Uterus (tissue), 2 donors: ENCODE measurements at regions not wholly inside any gene's neighbourhood (a gene's known extent, or its start where the extent isn't known, plus 50 kb on each side); places are given as distances from the start of the nearest gene placed in this dataset.

Experiments used
- POLR2A ChIP-seq, 2 donors: fragments of 450-650 bp; IDR thresholded peaks; one replicate each; pipeline ENCODE4 v1.6.1; 2016; ENCODE audit warnings: antibody characterized with exemption in 2 of 2, mild to moderate bottlenecking in 1 of 2, moderate library complexity in 1 of 2
- TF ChIP-seq, protein P1 (sequence below), 4 experiments: fragments of 200-600 bp in 2 of 4; fragments of 450-650 bp in 2 of 4; sonication (generic) in 2 of 4; IDR thresholded peaks; one replicate each; pipeline ENCODE4 v1.5.1; 2016 to 2019; ENCODE audit warnings: antibody characterized with exemption in 4 of 4, mild to moderate bottlenecking in 2 of 4, moderate library complexity in 1 of 4

GRCh38 chr15:92820236-92821021 is 79.7 kb upstream of the CHD2 start:
- TF ChIP-seq, protein P1, sequence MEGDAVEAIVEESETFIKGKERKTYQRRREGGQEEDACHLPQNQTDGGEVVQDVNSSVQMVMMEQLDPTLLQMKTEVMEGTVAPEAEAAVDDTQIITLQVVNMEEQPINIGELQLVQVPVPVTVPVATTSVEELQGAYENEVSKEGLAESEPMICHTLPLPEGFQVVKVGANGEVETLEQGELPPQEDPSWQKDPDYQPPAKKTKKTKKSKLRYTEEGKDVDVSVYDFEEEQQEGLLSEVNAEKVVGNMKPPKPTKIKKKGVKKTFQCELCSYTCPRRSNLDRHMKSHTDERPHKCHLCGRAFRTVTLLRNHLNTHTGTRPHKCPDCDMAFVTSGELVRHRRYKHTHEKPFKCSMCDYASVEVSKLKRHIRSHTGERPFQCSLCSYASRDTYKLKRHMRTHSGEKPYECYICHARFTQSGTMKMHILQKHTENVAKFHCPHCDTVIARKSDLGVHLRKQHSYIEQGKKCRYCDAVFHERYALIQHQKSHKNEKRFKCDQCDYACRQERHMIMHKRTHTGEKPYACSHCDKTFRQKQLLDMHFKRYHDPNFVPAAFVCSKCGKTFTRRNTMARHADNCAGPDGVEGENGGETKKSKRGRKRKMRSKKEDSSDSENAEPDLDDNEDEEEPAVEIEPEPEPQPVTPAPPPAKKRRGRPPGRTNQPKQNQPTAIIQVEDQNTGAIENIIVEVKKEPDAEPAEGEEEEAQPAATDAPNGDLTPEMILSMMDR (IDR thresholded peaks at IDR 0.05): peak in 2 of 4 experiments; percentile 5 to 53
- TF ChIP-seq POLR2A (IDR thresholded peaks at IDR 0.05): peak; percentile 59 to 85
